ENCODE measurements at regions not wholly inside any gene's neighbourhood (a gene's known extent, or its start where the extent isn't known, plus 50 kb on each side); places are given as distances from the start of the nearest gene placed in this dataset.

GRCh38 chr11:127143251-127143650, 142.7 kb upstream of the KIRREL3 start:
- CTCF ChIA-PET, result interaction anchor here (0.6 kb wide), 1 partner anchor 1159 kb away, joined by 3 read pairs; no protein-coding TSS in a partner anchor
- intact Hi-C loops (cut with micrococcal nuclease), result no loop called here

GRCh38 chr11:127138613-127139012, 138.0 kb upstream of the KIRREL3 start:
- intact Hi-C loops (cut with micrococcal nuclease), result no loop called here
- no peak for DNase-seq
- no peak overlapping the region for H3K4me3 Mint-ChIP-seq
- no peaks in the 10 kb centered on the region for H3K4me1 Mint-ChIP-seq (ENCODE audit: low read depth)
- H3K27me3 Mint-ChIP-seq (ENCODE audit: low read depth), result peaks cover 2% of the 10 kb centered on the region
- CTCF ChIA-PET, result no interaction called here
- H3K36me3 Mint-ChIP-seq (ENCODE audit: low read depth), result no peaks in the 10 kb centered on the region
- no peak overlapping the region for H3K27ac Mint-ChIP-seq
- H3K9me3 Mint-ChIP-seq, result no peaks in the 10 kb centered on the region

More at GRCh38 chr11:127143251-127143650, 142.7 kb upstream of the KIRREL3 start:
- Mint-ChIP-seq H3K27ac (no peak overlapping the region), H3K9me3 (no peaks in the 10 kb centered on the region), H3K36me3 (ENCODE audit: low read depth) (no peaks in the 10 kb centered on the region), H3K27me3 (ENCODE audit: low read depth) (no peaks in the 10 kb centered on the region), H3K4me1 (ENCODE audit: low read depth) (no peaks in the 10 kb centered on the region), H3K4me3 (no peak overlapping the region)
- no peak for DNase-seq

- H3K4me1 Mint-ChIP-seq (ENCODE audit: low read depth), result no peaks in the 10 kb centered on the region
- no peak for DNase-seq
- no peak overlapping the region for H3K27ac Mint-ChIP-seq
- no peaks in the 10 kb centered on the region for H3K36me3 Mint-ChIP-seq (ENCODE audit: low read depth)
- H3K27me3 Mint-ChIP-seq (ENCODE audit: low read depth), result peaks cover 2% of the 10 kb centered on the region
- H3K9me3 Mint-ChIP-seq, result no peaks in the 10 kb centered on the region
- intact Hi-C loops (cut with micrococcal nuclease), result no loop called here
- CTCF ChIA-PET, result no interaction called here
- H3K4me3 Mint-ChIP-seq, result no peak overlapping the region
Measured at GRCh38 chr11:127137771-127138280, 137.3 kb upstream of the KIRREL3 start.

- Mint-ChIP-seq H3K9me3 (no peaks in the 10 kb centered on the region), H3K36me3 (ENCODE audit: low read depth) (no peaks in the 10 kb centered on the region), H3K4me1 (ENCODE audit: low read depth) (no peaks in the 10 kb centered on the region), H3K27ac (no peak overlapping the region), H3K4me3 (no peak overlapping the region), H3K27me3 (ENCODE audit: low read depth) (peaks cover 2% of the 10 kb centered on the region)
- intact Hi-C loops (cut with micrococcal nuclease), result no loop called here
- DNase-seq, result no peak
- CTCF ChIA-PET, result no interaction called here
Measured at GRCh38 chr11:127136438-127136837, 135.9 kb upstream of the KIRREL3 start.

GRCh38 chr11:127135256-127135655, 134.7 kb upstream of the KIRREL3 start:
- Mint-ChIP-seq H3K9me3 (no peaks in the 10 kb centered on the region), H3K27ac (no peak overlapping the region), H3K27me3 (ENCODE audit: low read depth) (peaks cover 2% of the 10 kb centered on the region), H3K4me3 (no peak overlapping the region), H3K36me3 (ENCODE audit: low read depth) (no peaks in the 10 kb centered on the region), H3K4me1 (ENCODE audit: low read depth) (no peaks in the 10 kb centered on the region)
- CTCF ChIA-PET, result no interaction called here
- intact Hi-C loops (cut with micrococcal nuclease), result no loop called here
- DNase-seq, result no peak

GRCh38 chr11:127133061-127133460, 132.5 kb upstream of the KIRREL3 start:
- Mint-ChIP-seq H3K36me3 (ENCODE audit: low read depth) (no peaks in the 10 kb centered on the region), H3K9me3 (no peaks in the 10 kb centered on the region), H3K4me1 (ENCODE audit: low read depth) (no peaks in the 10 kb centered on the region), H3K27ac (no peak overlapping the region), H3K27me3 (ENCODE audit: low read depth) (peaks cover 2% of the 10 kb centered on the region), H3K4me3 (no peak overlapping the region)
- CTCF ChIA-PET, result no interaction called here
- intact Hi-C loops (cut with micrococcal nuclease), result no loop called here
- DNase-seq, result no peak

GRCh38 chr11:127130321-127130720, 129.8 kb upstream of the KIRREL3 start:
- Mint-ChIP-seq H3K27ac (no peak overlapping the region), H3K4me3 (no peak overlapping the region), H3K9me3 (no peaks in the 10 kb centered on the region), H3K4me1 (ENCODE audit: low read depth) (no peaks in the 10 kb centered on the region), H3K27me3 (ENCODE audit: low read depth) (peaks cover 2% of the 10 kb centered on the region), H3K36me3 (ENCODE audit: low read depth) (no peaks in the 10 kb centered on the region)
- intact Hi-C loops (cut with micrococcal nuclease), result no loop called here
- DNase-seq, result no peak
- CTCF ChIA-PET, result no interaction called here

GRCh38 chr11:127126986-127127385, 126.4 kb upstream of the KIRREL3 start:
- H3K4me3 Mint-ChIP-seq, result no peak overlapping the region
- H3K27me3 Mint-ChIP-seq (ENCODE audit: low read depth), result no peaks in the 10 kb centered on the region
- no peaks in the 10 kb centered on the region for H3K9me3 Mint-ChIP-seq

GRCh38 chr11:127119356-127119755, 118.8 kb upstream of the KIRREL3 start:
- intact Hi-C loops (cut with micrococcal nuclease), result no loop called here
- CTCF ChIA-PET, result no interaction called here
- Mint-ChIP-seq H3K27ac (no peak overlapping the region), H3K4me1 (ENCODE audit: low read depth) (no peaks in the 10 kb centered on the region), H3K36me3 (ENCODE audit: low read depth) (no peaks in the 10 kb centered on the region), H3K9me3 (no peaks in the 10 kb centered on the region), H3K27me3 (ENCODE audit: low read depth) (no peaks in the 10 kb centered on the region), H3K4me3 (no peak overlapping the region)
- no peak for DNase-seq

More at GRCh38 chr11:127126986-127127385, 126.4 kb upstream of the KIRREL3 start:
- no peaks in the 10 kb centered on the region for H3K36me3 Mint-ChIP-seq (ENCODE audit: low read depth)
- DNase-seq, result no peak
- CTCF ChIA-PET, result no interaction called here
- H3K4me1 Mint-ChIP-seq (ENCODE audit: low read depth), result no peaks in the 10 kb centered on the region
- H3K27ac Mint-ChIP-seq, result no peak overlapping the region
- intact Hi-C loops (cut with micrococcal nuclease), result no loop called here

GRCh38 chr11:127118811-127119210, 118.2 kb upstream of the KIRREL3 start:
- intact Hi-C loops (cut with micrococcal nuclease), result no loop called here
- CTCF ChIA-PET, result no interaction called here
- no peaks in the 10 kb centered on the region for H3K36me3 Mint-ChIP-seq (ENCODE audit: low read depth)
- H3K9me3 Mint-ChIP-seq, result no peaks in the 10 kb centered on the region
- no peaks in the 10 kb centered on the region for H3K4me1 Mint-ChIP-seq (ENCODE audit: low read depth)
- H3K27me3 Mint-ChIP-seq (ENCODE audit: low read depth), result no peaks in the 10 kb centered on the region
- no peak overlapping the region for H3K4me3 Mint-ChIP-seq
- no peak overlapping the region for H3K27ac Mint-ChIP-seq
- DNase-seq, result no peak

- CTCF ChIA-PET, result no interaction called here
- Mint-ChIP-seq H3K27ac (no peak overlapping the region), H3K4me1 (ENCODE audit: low read depth) (no peaks in the 10 kb centered on the region), H3K36me3 (ENCODE audit: low read depth) (no peaks in the 10 kb centered on the region), H3K27me3 (ENCODE audit: low read depth) (no peaks in the 10 kb centered on the region), H3K4me3 (no peak overlapping the region), H3K9me3 (no peaks in the 10 kb centered on the region)
- intact Hi-C loops (cut with micrococcal nuclease), result no loop called here
- no peak for DNase-seq
Measured at GRCh38 chr11:127117231-127117739, 116.7 kb upstream of the KIRREL3 start.

GRCh38 chr11:127115844-127116243, 115.3 kb upstream of the KIRREL3 start:
- Mint-ChIP-seq H3K4me1 (ENCODE audit: low read depth) (no peaks in the 10 kb centered on the region), H3K36me3 (ENCODE audit: low read depth) (no peaks in the 10 kb centered on the region), H3K27ac (no peak overlapping the region), H3K4me3 (no peak overlapping the region), H3K9me3 (no peaks in the 10 kb centered on the region), H3K27me3 (ENCODE audit: low read depth) (no peaks in the 10 kb centered on the region)
- CTCF ChIA-PET, result no interaction called here
- DNase-seq, result no peak
- intact Hi-C loops (cut with micrococcal nuclease), result no loop called here

GRCh38 chr11:127114035-127114434, 113.5 kb upstream of the KIRREL3 start:
- no peak overlapping the region for H3K27ac Mint-ChIP-seq
- no peak overlapping the region for H3K4me3 Mint-ChIP-seq
- no peak for DNase-seq
- H3K9me3 Mint-ChIP-seq, result no peaks in the 10 kb centered on the region
- no peaks in the 10 kb centered on the region for H3K4me1 Mint-ChIP-seq (ENCODE audit: low read depth)
- H3K36me3 Mint-ChIP-seq (ENCODE audit: low read depth), result no peaks in the 10 kb centered on the region
- CTCF ChIA-PET, result no interaction called here
- H3K27me3 Mint-ChIP-seq (ENCODE audit: low read depth), result no peaks in the 10 kb centered on the region
- intact Hi-C loops (cut with micrococcal nuclease), result no loop called here

Measured in activated naive CD4-positive, alpha-beta T cell treated with anti-CD3 and anti-CD28 coated beads for 36 hours (primary cell).